PC-3 (cell line): ENCODE measurements at regions not wholly inside any gene's neighbourhood (a gene's known extent, or its start where the extent isn't known, plus 50 kb on each side); places are given as distances from the start of the nearest gene placed in this dataset.

Experiments
- EZH2 ChIP-seq: fragments of 300-600 bp; sonication (generic); IDR thresholded peaks from one replicate; pipeline ENCODE4 v1.6.1; 2017; ENCODE audit warnings: antibody characterized with exemption, mild to moderate bottlenecking, low read length; ENCODE audit not compliant: unreplicated experiment
- EZH2phosphoT487 ChIP-seq: fragments of 300-600 bp; sonication (generic); IDR thresholded peaks from 2 replicates; pipeline ENCODE4 v1.6.1; 2018; ENCODE audit warnings: mild to moderate bottlenecking, antibody characterized with exemption, low read length, borderline replicate concordance
- TF ChIP-seq, protein P1 (sequence below): fragments of 300-600 bp; sonication (generic); conservative IDR thresholded peaks from 2 replicates; pipeline ENCODE4 v1.5.1; 2017; ENCODE audit warnings: antibody characterized with exemption, low read depth, mild to moderate bottlenecking, low read length

DNA sequence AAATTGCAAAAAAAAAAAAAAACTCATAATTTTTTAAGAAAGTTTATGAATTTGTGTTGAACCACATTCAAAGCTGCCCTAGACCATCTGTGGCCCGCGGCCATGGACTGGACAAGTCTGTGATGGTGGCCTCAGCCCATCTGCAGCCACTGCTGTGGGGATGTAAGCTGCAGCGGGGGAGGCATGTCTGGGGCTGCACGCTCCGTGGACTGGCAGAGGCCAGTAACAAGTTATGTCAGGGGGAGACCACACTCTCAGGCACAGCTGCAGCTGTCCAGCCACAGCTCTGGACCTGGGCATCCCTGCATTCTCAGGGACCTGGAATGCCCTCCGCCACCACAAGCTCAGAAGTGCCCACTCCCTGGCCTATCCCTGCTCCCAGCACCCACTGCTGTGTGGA is 1272.3 kb upstream of the CDH9 start:
- TF ChIP-seq, protein P1, sequence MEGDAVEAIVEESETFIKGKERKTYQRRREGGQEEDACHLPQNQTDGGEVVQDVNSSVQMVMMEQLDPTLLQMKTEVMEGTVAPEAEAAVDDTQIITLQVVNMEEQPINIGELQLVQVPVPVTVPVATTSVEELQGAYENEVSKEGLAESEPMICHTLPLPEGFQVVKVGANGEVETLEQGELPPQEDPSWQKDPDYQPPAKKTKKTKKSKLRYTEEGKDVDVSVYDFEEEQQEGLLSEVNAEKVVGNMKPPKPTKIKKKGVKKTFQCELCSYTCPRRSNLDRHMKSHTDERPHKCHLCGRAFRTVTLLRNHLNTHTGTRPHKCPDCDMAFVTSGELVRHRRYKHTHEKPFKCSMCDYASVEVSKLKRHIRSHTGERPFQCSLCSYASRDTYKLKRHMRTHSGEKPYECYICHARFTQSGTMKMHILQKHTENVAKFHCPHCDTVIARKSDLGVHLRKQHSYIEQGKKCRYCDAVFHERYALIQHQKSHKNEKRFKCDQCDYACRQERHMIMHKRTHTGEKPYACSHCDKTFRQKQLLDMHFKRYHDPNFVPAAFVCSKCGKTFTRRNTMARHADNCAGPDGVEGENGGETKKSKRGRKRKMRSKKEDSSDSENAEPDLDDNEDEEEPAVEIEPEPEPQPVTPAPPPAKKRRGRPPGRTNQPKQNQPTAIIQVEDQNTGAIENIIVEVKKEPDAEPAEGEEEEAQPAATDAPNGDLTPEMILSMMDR = no peak
- TF ChIP-seq EZH2phosphoT487 = no peak
- TF ChIP-seq EZH2 = no peak
